GM20000 (cell line): ENCODE measurements at regions not wholly inside any gene's neighbourhood (a gene's known extent, or its start where the extent isn't known, plus 50 kb on each side); places are given as distances from the start of the nearest gene placed in this dataset.

ENCODE experiments used
- DNase-seq: peaks from one replicate; pipeline ENCODE4 v3.0.0; 2012; ENCODE audit warnings: low spot score
- CTCF ChIP-seq: IDR thresholded peaks from 2 replicates; pipeline ENCODE4 v1.5.1; 2012; ENCODE audit warnings: mild to moderate bottlenecking, control low read depth; ENCODE audit errors: extremely low read depth, missing control alignments

GRCh38 chr6:169156793-169157147 is 96.9 kb downstream of the THBS2 start:
- no peak for TF ChIP-seq CTCF
- DNase-seq = no peak

GRCh38 chr6:169156108-169156792 is 97.4 kb downstream of the THBS2 start:
- TF ChIP-seq CTCF = no peak
- no peak for DNase-seq

GRCh38 chr6:169155481-169155880 is 98.2 kb downstream of the THBS2 start:
- no peak for DNase-seq

GRCh38 chr6:169153401-169153800 is 100.2 kb downstream of the THBS2 start:
- no peak for DNase-seq
- TF ChIP-seq CTCF = no peak

More at GRCh38 chr6:169155481-169155880, 98.2 kb downstream of the THBS2 start:
- TF ChIP-seq CTCF = no peak

- no peak for TF ChIP-seq CTCF
- no peak for DNase-seq
Measured at GRCh38 chr6:169146521-169146920, 107.1 kb downstream of the THBS2 start.

- TF ChIP-seq CTCF = no peak
- no peak for DNase-seq
Measured at GRCh38 chr6:169145991-169146501, 107.6 kb downstream of the THBS2 start.

GRCh38 chr6:169145496-169145895 is 108.2 kb downstream of the THBS2 start:
- no peak for DNase-seq
- TF ChIP-seq CTCF = no peak
